Fibroblast of villous mesenchyme (primary cell): ENCODE measurements at regions not wholly inside any gene's neighbourhood (a gene's known extent, or its start where the extent isn't known, plus 50 kb on each side); places are given as distances from the start of the nearest gene placed in this dataset.

ENCODE experiments used
- DNase-seq: peaks from one replicate; pipeline ENCODE4 v3.0.0-alpha.2; 2010; ENCODE audit warnings: low read depth
- H3K4me3 ChIP-seq: 2 replicates; pipeline ENCODE4 v1.5.1; 2011; ENCODE audit warnings: low read depth, mild to moderate bottlenecking, low read length
- TF ChIP-seq, protein P1 (sequence below): IDR thresholded peaks from 2 replicates; pipeline ENCODE4 v1.5.1; 2012; ENCODE audit warnings: low read depth, mild to moderate bottlenecking, low read length; ENCODE audit not compliant: insufficient read depth

DNA sequence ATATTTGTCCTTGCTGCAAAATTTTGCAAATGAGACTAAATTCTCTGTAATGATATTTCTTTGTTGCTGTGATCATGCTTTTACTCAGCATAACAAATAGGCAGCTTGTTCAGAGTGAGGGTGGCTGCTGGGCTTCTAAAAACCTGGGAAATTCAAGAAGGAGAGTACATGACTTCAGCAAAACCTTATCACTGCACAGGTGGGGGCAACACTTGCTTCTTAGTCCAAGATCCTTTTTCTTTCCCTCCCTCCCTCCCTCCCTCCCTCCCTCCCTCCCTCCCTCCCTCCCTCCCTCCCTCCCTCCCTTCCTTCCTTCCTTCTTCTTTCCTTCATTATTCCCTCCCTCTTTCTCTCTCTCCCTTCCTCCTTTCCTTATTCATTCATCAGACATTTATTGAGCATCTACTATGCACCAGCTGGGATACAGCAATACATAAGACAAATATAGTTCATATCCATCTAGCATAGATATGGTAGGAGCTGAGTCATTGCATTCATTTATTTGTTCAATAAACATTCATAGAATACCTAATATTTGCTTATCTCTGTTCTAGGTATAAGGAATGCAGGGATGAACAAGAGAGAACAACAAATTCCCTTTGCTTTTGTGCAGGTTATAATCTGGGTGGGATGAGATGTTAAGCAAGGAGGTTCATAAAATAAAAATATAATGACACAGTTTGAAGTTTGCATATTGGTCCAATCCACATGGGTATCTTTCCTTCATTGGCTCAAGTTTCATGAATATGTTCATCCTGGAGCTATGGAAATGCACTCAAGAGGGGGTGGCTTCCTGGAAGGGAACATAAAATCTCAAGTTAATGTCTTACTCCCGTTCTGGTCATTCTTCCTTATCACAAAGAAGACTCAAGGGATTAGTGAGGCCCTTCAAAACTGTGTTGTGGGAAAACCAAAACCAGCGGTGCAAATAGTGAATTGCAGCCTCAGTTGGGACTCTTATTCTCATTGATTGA is 210.7 kb downstream of the PDCD6IP start:
- DNase-seq: peak; percentile 34
- H3K4me3 ChIP-seq: no peak overlapping the region
- TF ChIP-seq, protein P1, sequence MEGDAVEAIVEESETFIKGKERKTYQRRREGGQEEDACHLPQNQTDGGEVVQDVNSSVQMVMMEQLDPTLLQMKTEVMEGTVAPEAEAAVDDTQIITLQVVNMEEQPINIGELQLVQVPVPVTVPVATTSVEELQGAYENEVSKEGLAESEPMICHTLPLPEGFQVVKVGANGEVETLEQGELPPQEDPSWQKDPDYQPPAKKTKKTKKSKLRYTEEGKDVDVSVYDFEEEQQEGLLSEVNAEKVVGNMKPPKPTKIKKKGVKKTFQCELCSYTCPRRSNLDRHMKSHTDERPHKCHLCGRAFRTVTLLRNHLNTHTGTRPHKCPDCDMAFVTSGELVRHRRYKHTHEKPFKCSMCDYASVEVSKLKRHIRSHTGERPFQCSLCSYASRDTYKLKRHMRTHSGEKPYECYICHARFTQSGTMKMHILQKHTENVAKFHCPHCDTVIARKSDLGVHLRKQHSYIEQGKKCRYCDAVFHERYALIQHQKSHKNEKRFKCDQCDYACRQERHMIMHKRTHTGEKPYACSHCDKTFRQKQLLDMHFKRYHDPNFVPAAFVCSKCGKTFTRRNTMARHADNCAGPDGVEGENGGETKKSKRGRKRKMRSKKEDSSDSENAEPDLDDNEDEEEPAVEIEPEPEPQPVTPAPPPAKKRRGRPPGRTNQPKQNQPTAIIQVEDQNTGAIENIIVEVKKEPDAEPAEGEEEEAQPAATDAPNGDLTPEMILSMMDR: no peak

DNA sequence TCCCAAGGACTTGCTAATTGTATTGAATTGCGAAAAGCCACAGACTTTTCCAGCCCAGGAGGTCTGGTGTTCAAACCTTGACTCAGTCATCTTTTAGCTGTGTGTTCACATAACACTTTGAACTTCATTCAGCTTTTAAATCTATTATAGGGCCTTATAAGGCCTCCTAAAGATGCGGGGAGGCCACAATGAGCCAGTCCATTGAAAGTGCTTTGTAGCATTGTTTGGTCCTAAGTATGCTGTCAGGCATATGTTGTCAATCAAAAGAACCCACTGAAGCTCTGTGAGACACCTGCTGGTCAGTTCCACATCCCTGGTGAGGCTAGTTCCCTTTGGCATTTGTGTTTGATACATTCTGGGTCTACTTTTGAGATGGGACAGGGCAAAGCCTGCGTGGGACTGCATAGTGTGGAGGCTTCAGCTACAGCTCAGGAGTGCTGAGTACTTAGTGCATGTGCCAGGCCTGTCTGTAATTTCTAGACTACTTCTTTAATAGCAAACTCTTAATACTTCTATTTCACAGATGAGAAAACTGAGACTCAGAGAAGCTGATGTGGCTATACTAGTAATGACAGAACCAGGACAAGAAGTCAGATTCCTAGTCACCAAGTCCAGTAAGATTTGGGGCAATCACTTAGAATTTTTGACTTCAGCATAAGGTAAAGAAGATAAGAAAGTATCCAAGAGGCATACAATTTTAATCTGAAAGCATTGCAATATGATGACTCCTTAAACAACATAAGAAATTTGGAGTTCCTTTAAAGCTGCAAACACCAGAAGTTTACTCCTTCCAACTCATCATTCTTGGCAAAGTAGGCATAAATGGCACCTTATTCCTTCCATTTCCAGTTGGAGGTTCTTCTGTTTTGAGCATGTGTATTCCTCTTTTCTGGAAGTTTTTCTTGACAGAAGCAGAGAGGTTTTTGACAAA is 213.0 kb downstream of the PDCD6IP start:
- TF ChIP-seq, protein P1: peak; percentile 9
- H3K4me3 ChIP-seq: no peak overlapping the region
- no peak for DNase-seq

DNA sequence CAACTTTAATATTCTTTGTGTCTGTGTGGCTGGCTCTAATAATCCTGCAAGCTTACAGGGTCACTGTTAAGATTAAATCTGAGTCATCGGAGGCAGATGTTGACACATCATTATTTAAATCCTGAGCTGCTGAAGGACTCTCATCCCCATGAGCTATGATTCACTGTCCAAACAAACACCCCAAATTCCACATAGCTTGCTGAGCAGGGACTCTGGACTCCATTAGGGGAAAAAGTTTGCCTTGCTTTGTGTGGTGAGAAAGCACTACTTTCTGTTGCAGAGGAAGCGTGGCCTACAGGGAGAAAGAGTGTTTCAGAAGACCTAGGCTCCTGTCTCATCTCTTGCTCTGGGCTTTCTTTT is 213.7 kb downstream of the PDCD6IP start:
- TF ChIP-seq, protein P1: no peak
- DNase-seq: peak; percentile 88
- H3K4me3 ChIP-seq: no peak overlapping the region

DNA sequence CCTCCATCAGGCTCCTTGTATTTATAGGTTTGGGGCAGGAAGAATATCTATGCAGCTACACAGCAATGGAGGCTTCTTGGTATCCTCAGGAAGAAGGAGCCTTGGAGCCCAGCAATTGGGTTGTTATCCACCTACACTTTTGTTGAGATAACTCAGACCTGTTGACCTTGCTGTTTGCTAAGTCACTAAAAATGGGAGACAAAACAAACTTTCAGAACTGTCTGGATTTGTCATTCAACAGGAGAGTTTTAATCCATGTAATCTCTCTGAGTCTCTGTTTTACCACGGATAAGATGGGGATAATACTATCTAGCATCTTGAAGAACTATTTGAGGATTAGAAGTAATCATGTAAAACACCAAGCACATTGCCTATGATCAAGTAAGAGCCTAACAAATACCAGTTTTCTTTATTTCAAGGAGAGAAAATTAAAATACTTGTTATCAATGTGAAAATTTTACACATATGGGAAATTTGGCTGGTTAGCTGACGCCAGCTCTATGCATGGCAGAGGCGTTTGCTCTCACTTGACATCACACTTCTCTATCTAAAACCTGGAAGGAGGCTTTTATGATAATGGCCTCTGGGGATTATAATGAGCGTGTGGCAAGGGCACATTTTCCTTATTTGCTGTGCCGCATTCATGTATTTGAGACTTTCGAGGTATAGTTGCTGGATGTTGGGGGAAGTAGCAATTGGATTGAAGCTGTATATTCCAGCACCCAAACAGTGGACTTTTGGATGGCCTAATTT is 215.6 kb downstream of the PDCD6IP start:
- no peak overlapping the region for H3K4me3 ChIP-seq
- TF ChIP-seq, protein P1: no peak
- DNase-seq: no peak

DNA sequence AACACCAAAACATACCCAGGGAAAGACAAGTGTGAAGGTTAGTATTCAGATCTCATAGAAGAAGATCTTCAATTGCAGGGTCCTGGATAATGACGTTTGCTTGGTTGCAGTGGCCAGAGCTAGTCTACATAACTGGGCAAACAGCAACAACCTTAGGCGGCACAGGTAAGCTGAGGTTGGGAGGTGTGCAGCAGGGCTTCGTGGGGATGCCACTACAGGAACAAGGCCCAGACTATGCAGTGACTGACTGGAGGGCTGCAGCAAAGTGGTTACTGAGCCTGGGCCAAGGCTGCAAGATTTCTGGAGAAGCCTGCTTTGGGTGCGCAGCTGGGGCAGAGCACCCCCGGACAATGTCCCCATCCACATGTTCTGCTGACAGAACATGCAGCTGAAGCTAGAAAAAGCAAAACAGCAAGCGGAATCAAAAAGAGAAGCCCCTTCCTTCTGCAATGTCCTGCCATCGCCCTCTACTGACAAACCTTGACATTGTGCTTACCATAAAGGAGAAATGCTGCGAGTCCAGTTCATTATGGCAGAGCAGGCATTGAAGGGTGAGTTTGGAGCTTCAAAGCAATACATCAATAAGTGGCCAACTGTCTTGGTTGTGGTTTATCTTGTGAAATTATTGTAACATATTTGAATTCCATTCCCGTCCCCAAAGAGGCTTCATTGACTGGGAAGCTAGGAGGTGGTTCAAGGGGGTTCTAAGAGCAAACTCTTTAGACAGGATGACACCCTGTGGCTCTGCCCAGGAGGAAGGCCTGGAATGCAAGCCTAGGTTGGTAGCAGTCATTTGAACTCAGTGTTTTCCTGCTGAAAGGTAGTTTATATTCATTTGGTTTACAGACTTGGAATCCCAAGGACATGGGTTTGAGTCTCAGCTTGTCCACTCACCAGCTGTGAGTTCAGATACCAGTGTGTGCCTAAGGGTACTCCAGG is 217.0 kb downstream of the PDCD6IP start:
- no peak for DNase-seq
- TF ChIP-seq, protein P1: peak; percentile 40
- no peak overlapping the region for H3K4me3 ChIP-seq
